IMR-90 (cell line): ENCODE measurements at regions not wholly inside any gene's neighbourhood (a gene's known extent, or its start where the extent isn't known, plus 50 kb on each side); places are given as distances from the start of the nearest gene placed in this dataset.

Experiments
- BHLHE40 ChIP-seq: fragments of 150-350 bp; IDR thresholded peaks from 2 replicates; pipeline ENCODE4 v1.6.1; 2016; ENCODE audit warnings: mild to moderate bottlenecking, low read depth, low read length
- CTCF ChIP-seq: conservative IDR thresholded peaks from 2 replicates; pipeline ENCODE4 v1.5.1; 2012; ENCODE audit warnings: mild to moderate bottlenecking, low read depth, low read length, improper control_type of control experiment
- MAFK ChIP-seq: IDR thresholded peaks from 2 replicates; pipeline ENCODE4 v1.6.1; 2012; ENCODE audit warnings: low read depth, low read length, improper control_type of control experiment
- MXI1 ChIP-seq: IDR thresholded peaks from 2 replicates; pipeline ENCODE4 v1.6.1; 2012; ENCODE audit warnings: low read depth, mild to moderate bottlenecking, low read length, moderate library complexity, borderline replicate concordance
- POLR2A ChIP-seq: IDR thresholded peaks from 2 replicates; pipeline ENCODE4 v1.6.1; 2012; ENCODE audit warnings: mild to moderate bottlenecking, low read depth, low read length
- RAD21 ChIP-seq: IDR thresholded peaks from 2 replicates; pipeline ENCODE4 v1.6.1; 2012; ENCODE audit warnings: low read length, improper control_type of control experiment
- RCOR1 ChIP-seq: IDR thresholded peaks from 2 replicates; pipeline ENCODE4 v1.6.1; 2012; ENCODE audit warnings: mild to moderate bottlenecking, low read length, improper control_type of control experiment; ENCODE audit not compliant: insufficient replicate concordance
- RFX5 ChIP-seq: IDR thresholded peaks from 2 replicates; pipeline ENCODE4 v1.8.0; 2012; ENCODE audit warnings: low read depth, mild to moderate bottlenecking, low read length, moderate library complexity
- TF ChIP-seq, protein P1 (sequence below): fragments of 150-350 bp; IDR thresholded peaks from 2 replicates; pipeline ENCODE4 v1.6.1; 2017; ENCODE audit warnings: mild to moderate bottlenecking, antibody characterized with exemption, low read length, low read depth

- TF ChIP-seq MXI1, result no peak
- TF ChIP-seq POLR2A, result no peak
- no peak for TF ChIP-seq CTCF
- TF ChIP-seq, protein P1, sequence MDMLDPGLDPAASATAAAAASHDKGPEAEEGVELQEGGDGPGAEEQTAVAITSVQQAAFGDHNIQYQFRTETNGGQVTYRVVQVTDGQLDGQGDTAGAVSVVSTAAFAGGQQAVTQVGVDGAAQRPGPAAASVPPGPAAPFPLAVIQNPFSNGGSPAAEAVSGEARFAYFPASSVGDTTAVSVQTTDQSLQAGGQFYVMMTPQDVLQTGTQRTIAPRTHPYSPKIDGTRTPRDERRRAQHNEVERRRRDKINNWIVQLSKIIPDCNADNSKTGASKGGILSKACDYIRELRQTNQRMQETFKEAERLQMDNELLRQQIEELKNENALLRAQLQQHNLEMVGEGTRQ, result no peak
- no peak for TF ChIP-seq RFX5
- TF ChIP-seq RAD21, result no peak
- no peak for TF ChIP-seq MAFK
- TF ChIP-seq BHLHE40, result no peak
- no peak for TF ChIP-seq RCOR1
Measured at GRCh38 chr4:140315019-140315418, 58.4 kb upstream of the SCOC start.
